ENCODE measurements at regions not wholly inside any gene's neighbourhood (a gene's known extent, or its start where the extent isn't known, plus 50 kb on each side); places are given as distances from the start of the nearest gene placed in this dataset.

- TF ChIP-seq, protein P1, sequence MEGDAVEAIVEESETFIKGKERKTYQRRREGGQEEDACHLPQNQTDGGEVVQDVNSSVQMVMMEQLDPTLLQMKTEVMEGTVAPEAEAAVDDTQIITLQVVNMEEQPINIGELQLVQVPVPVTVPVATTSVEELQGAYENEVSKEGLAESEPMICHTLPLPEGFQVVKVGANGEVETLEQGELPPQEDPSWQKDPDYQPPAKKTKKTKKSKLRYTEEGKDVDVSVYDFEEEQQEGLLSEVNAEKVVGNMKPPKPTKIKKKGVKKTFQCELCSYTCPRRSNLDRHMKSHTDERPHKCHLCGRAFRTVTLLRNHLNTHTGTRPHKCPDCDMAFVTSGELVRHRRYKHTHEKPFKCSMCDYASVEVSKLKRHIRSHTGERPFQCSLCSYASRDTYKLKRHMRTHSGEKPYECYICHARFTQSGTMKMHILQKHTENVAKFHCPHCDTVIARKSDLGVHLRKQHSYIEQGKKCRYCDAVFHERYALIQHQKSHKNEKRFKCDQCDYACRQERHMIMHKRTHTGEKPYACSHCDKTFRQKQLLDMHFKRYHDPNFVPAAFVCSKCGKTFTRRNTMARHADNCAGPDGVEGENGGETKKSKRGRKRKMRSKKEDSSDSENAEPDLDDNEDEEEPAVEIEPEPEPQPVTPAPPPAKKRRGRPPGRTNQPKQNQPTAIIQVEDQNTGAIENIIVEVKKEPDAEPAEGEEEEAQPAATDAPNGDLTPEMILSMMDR (IDR thresholded peaks at IDR 0.05) = no peak
- no peak for TF ChIP-seq POLR2A (IDR thresholded peaks at IDR 0.05)
Observed at GRCh38 chr2:6645672-6646071, 220.0 kb downstream of the CMPK2 start.

Data from right lobe of liver (tissue), 4 donors.